Stomach (tissue), 4 donors: ENCODE measurements at regions not wholly inside any gene's neighbourhood (a gene's known extent, or its start where the extent isn't known, plus 50 kb on each side); places are given as distances from the start of the nearest gene placed in this dataset.

ENCODE experiments used
- POLR2A ChIP-seq, 4 donors: fragments of 450-650 bp; IDR thresholded peaks; one replicate each; pipeline ENCODE4 v1.6.1; 2016; ENCODE audit warnings: antibody characterized with exemption in 4 of 4, control low read depth in 2 of 4, mild to moderate bottlenecking in 1 of 4, moderate library complexity in 1 of 4
- TF ChIP-seq, protein P1 (sequence below), 7 experiments: fragments of 450-650 bp in 4 of 7; fragments of 200-600 bp in 3 of 7; sonication (generic) in 3 of 7; IDR thresholded peaks; one replicate each; pipeline ENCODE4 v1.5.1; 2016 to 2019; ENCODE audit warnings: antibody characterized with exemption in 7 of 7, control low read depth in 2 of 7, mild to moderate bottlenecking in 1 of 7

DNA sequence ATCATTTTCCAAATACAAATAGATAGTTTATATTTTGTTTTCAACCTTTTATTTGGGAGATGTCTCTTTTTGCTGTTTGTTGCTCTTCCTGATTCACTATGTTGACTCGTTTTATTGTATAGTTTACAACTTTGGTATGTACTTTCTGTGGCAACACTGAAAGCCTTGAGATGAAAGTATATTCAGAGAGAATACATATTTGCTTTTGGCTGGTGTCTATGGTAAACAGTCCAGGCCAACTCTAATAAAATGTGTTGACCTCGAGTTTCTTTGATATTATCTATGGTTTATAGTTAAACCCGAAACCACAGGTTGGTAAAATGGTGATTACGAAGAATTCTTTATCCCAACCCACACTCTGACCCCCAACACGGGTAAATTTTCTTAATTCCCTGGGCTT lies 919.6 kb upstream of the MAP3K7 start:
- TF ChIP-seq, protein P1, sequence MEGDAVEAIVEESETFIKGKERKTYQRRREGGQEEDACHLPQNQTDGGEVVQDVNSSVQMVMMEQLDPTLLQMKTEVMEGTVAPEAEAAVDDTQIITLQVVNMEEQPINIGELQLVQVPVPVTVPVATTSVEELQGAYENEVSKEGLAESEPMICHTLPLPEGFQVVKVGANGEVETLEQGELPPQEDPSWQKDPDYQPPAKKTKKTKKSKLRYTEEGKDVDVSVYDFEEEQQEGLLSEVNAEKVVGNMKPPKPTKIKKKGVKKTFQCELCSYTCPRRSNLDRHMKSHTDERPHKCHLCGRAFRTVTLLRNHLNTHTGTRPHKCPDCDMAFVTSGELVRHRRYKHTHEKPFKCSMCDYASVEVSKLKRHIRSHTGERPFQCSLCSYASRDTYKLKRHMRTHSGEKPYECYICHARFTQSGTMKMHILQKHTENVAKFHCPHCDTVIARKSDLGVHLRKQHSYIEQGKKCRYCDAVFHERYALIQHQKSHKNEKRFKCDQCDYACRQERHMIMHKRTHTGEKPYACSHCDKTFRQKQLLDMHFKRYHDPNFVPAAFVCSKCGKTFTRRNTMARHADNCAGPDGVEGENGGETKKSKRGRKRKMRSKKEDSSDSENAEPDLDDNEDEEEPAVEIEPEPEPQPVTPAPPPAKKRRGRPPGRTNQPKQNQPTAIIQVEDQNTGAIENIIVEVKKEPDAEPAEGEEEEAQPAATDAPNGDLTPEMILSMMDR (IDR thresholded peaks at IDR 0.05): no peak
- no peak for TF ChIP-seq POLR2A (IDR thresholded peaks at IDR 0.05)
